Keratinocyte (primary cell): ENCODE measurements at regions not wholly inside any gene's neighbourhood (a gene's known extent, or its start where the extent isn't known, plus 50 kb on each side); places are given as distances from the start of the nearest gene placed in this dataset.

Experiments used
- DNase-seq: peaks from one replicate; pipeline ENCODE4 v3.0.0-alpha.2; 2011; ENCODE audit warnings: low read depth, missing footprints, low spot score
- FAIRE-seq: peaks from 2 replicates; lab custom pipeline; 2011; peaks lifted over from hg19 to GRCh38; lab: Jason Lieb, UNC
- H2AFZ ChIP-seq: 2 replicates; pipeline ENCODE4 v1.6.0; 2012; ENCODE audit warnings: low read length, control low read depth, inconsistent platforms; ENCODE audit not compliant: control insufficient read depth
- H3K27ac ChIP-seq: 2 replicates; pipeline ENCODE4 v1.5.1; 2011; ENCODE audit warnings: low read length; ENCODE audit not compliant: control insufficient read depth, insufficient read depth
- H3K27me3 ChIP-seq: 3 replicates; pipeline ENCODE4 v1.6.0; 2011; ENCODE audit warnings: low read length; ENCODE audit not compliant: control insufficient read depth, insufficient read depth; ENCODE audit errors: extremely low read depth
- H3K36me3 ChIP-seq, 2 experiments: 2 replicates in 1 of 2; 3 replicates in 1 of 2; pipeline ENCODE4 v1.5.1; 2011; ENCODE audit warnings: low read length in 2 of 2, mild to moderate bottlenecking in 1 of 2; ENCODE audit not compliant: control insufficient read depth in 2 of 2, insufficient read depth in 2 of 2; ENCODE audit errors: extremely low read depth in 1 of 2
- H3K4me1 ChIP-seq: 3 replicates; pipeline ENCODE4 v1.5.1; 2011; ENCODE audit warnings: low read length; ENCODE audit not compliant: control insufficient read depth, insufficient read depth; ENCODE audit errors: extremely low read depth
- H3K4me2 ChIP-seq: 3 replicates; pipeline ENCODE4 v1.6.0; 2011; ENCODE audit warnings: low read depth, low read length; ENCODE audit not compliant: control insufficient read depth, insufficient read depth; ENCODE audit errors: extremely low read depth
- H3K4me3 ChIP-seq, 3 experiments: fragments of 200-600 bp in 1 of 3; sonication (generic) in 1 of 3; 2 replicates in 2 of 3; 3 replicates in 1 of 3; pipeline ENCODE4 v1.5.1; 2011 to 2016; ENCODE audit warnings: low read length in 3 of 3, mild to moderate bottlenecking in 3 of 3, control low read depth in 2 of 3, inconsistent platforms in 1 of 3, low read depth in 1 of 3, mixed read lengths in 1 of 3, mixed run types in 1 of 3, moderate library complexity in 1 of 3; ENCODE audit not compliant: control insufficient read depth in 2 of 3, insufficient read depth in 2 of 3; ENCODE audit errors: extremely low read depth in 1 of 3
- H3K79me2 ChIP-seq: 2 replicates; pipeline ENCODE4 v1.6.0; 2012; ENCODE audit warnings: low read length; ENCODE audit not compliant: control insufficient read depth, insufficient read depth
- H3K9ac ChIP-seq: 3 replicates; pipeline ENCODE4 v1.6.0; 2011; ENCODE audit warnings: low read length; ENCODE audit not compliant: control insufficient read depth, insufficient read depth; ENCODE audit errors: extremely low read depth
- H3K9me1 ChIP-seq: 3 replicates; pipeline ENCODE4 v1.6.0; 2011; ENCODE audit warnings: low read length; ENCODE audit not compliant: control insufficient read depth, insufficient read depth; ENCODE audit errors: extremely low read depth
- H3K9me3 ChIP-seq: 2 replicates; pipeline ENCODE4 v1.5.1; 2012; ENCODE audit warnings: low read depth, low read length; ENCODE audit not compliant: control insufficient read depth
- H4K20me1 ChIP-seq: 3 replicates; pipeline ENCODE4 v1.6.0; 2011; ENCODE audit warnings: low read length; ENCODE audit not compliant: control insufficient read depth, insufficient read depth; ENCODE audit errors: extremely low read depth
- CTCF ChIP-seq, 3 experiments: IDR thresholded peaks in 1 of 3; conservative IDR thresholded peaks in 1 of 3; optimal IDR thresholded peaks in 1 of 3; 2 replicates in 2 of 3; 3 replicates in 1 of 3; pipeline versions ENCODE3 to v1.5.1; 2011; ENCODE audit warnings: low read length in 3 of 3, mild to moderate bottlenecking in 3 of 3, moderate library complexity in 2 of 3, control low read depth in 1 of 3, inconsistent platforms in 1 of 3; ENCODE audit not compliant: insufficient read depth in 2 of 3; ENCODE audit errors: extremely low read depth in 1 of 3
- EZH2 ChIP-seq: IDR thresholded peaks from one replicate; pipeline ENCODE4 v1.6.1; 2012; ENCODE audit warnings: inconsistent platforms, mild to moderate bottlenecking, low read length, moderate library complexity
- dilution Hi-C: fragments of 300-500 bp; cut with MboI; formaldehyde crosslinking; loops from one replicate; pipeline ENCODE4 v1.7.0; 2020; ENCODE audit warnings: low sequenced_read_pairs; ENCODE audit not compliant: extremely low pct_ligation_motif_present

- FAIRE-seq: no peak
- no peak overlapping the region for H3K9ac ChIP-seq
- no peak overlapping the region for H3K4me3 ChIP-seq
- H3K9me1 ChIP-seq: no peaks in the 10 kb centered on the region
- H4K20me1 ChIP-seq: no peaks in the 10 kb centered on the region
- TF ChIP-seq CTCF (optimal IDR thresholded peaks at IDR 0.05 in 1 of 3, IDR thresholded peaks at IDR 0.05 in 1 of 3, conservative IDR thresholded peaks at IDR 0.05 in 1 of 3; ENCODE audit: extremely low read depth in 1 of 3, insufficient read depth in 2 of 3, low read length in 3 of 3) (no peak), EZH2 (no peak)
- no peak for DNase-seq
- dilution Hi-C loops: no loop called here
- no peaks in the 10 kb centered on the region for H3K4me1 ChIP-seq
- H3K9me3 ChIP-seq: no peaks in the 10 kb centered on the region
- H3K27ac ChIP-seq: no peak overlapping the region
- no peak overlapping the region for H2AFZ ChIP-seq
- H3K27me3 ChIP-seq: no peaks in the 10 kb centered on the region
- no peaks in the 10 kb centered on the region for H3K36me3 ChIP-seq
- no peak overlapping the region for H3K4me2 ChIP-seq
- no peaks in the 10 kb centered on the region for H3K79me2 ChIP-seq
Observed at GRCh38 chr2:122486705-122487415, 731.4 kb downstream of the TSN start.

GRCh38 chr2:122491011-122491410 is 735.6 kb downstream of the TSN start:
- no peaks in the 10 kb centered on the region for H3K79me2 ChIP-seq
- H3K4me1 ChIP-seq: no peaks in the 10 kb centered on the region
- H3K9me1 ChIP-seq: no peaks in the 10 kb centered on the region
- no peak overlapping the region for H3K4me2 ChIP-seq
- DNase-seq (no peak), FAIRE-seq (no peak)
- no peak overlapping the region for H3K9ac ChIP-seq
- dilution Hi-C loops: no loop called here
- H3K4me3 ChIP-seq: no peak overlapping the region
- no peak overlapping the region for H2AFZ ChIP-seq
- TF ChIP-seq EZH2 (no peak), CTCF (optimal IDR thresholded peaks at IDR 0.05 in 1 of 3, IDR thresholded peaks at IDR 0.05 in 1 of 3, conservative IDR thresholded peaks at IDR 0.05 in 1 of 3; ENCODE audit: extremely low read depth in 1 of 3, insufficient read depth in 2 of 3, low read length in 3 of 3) (no peak)
- no peaks in the 10 kb centered on the region for H4K20me1 ChIP-seq
- no peaks in the 10 kb centered on the region for H3K27me3 ChIP-seq
- no peaks in the 10 kb centered on the region for H3K9me3 ChIP-seq
- H3K36me3 ChIP-seq: no peaks in the 10 kb centered on the region
- H3K27ac ChIP-seq: no peak overlapping the region
